GM19023 (cell line): ENCODE measurements at regions not wholly inside any gene's neighbourhood (a gene's known extent, or its start where the extent isn't known, plus 50 kb on each side); places are given as distances from the start of the nearest gene placed in this dataset.

Source experiments
- ATAC-seq: cut with Tn5 transposase; IDR thresholded peaks from one replicate; pipeline ENCODE4 v1.9.1; 2021; ENCODE audit warnings: mild to moderate bottlenecking, moderate library complexity; ENCODE audit not compliant: unreplicated experiment

DNA sequence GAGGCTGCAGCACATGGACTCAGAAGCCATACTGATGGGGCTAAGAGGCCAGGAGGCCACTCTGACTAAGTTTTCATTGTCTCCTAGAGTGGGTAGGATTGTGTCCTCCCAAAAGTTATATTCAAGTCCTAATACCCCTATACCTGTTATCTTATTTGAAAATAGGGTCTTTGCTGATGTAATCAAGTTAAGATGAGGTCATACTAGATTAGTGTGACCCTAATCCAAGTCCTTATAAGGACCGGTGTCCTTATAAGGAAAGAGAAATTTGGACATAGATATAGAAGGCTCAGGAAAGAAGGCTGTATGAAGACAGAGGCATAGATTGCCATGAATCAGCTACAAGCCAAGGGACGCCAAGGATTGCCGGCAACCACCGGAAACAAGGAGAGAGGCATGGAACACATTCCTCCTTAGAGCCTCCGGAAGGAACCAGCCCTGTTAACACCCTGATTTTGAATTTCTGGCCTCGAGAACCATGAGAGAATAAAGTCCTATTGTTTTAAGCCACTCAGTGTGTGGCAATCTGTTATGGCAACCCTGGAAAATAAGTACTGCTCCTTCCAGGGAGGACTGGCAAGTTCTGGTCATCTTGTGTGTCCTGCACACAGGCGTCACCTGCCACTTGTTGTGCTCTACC is 157.0 kb downstream of the EMX2 start:
- no peak for ATAC-seq

DNA sequence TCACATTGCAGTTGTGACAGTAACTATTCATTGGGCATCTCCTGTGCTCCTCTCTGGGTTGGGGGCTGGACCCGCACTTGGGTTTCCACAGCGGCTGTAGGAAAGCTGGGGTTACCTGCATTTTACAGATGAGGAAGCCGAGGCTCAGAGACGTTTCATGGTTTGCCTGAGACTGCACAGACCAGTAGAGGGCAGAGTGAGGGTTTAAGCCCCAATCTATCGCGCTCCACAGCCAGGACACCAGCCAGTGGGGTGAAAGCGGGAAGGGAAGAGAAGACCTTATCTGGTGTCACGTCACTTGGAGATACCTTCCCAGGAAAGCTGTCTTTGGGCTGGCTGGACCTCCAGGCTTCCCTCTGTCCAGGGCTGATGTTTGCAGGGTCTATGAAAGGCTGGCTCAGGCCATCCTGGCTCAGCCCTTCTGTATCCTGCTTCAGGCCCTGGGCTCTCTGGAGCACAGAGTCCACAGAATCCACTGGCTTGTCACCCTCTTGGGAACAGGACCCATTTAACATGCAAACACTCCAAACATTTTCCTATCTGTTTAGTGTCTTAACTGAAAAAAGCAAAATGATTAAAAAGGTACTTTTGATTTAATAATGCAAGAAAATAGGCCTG is 167.7 kb downstream of the EMX2 start:
- no peak for ATAC-seq

DNA sequence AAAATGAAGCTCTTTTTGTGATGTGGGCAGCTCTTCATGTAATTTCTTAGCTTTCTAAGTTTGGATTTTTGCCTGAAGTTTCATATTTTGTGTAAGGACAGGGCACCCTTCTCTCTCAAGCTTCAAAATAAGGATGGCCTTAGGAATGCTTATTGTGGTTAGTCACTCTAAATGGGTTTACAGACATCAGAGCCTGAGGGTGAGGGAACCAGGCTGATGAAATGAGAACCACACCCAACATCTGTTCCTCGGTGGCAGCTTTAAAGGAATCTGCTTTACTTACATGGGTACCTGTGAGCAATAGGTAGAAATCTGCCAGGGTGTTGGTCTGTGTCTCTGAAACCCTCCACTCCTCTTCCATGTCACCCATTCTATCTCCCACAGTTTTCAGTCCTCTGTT is 174.3 kb downstream of the EMX2 start:
- ATAC-seq, result no peak

DNA sequence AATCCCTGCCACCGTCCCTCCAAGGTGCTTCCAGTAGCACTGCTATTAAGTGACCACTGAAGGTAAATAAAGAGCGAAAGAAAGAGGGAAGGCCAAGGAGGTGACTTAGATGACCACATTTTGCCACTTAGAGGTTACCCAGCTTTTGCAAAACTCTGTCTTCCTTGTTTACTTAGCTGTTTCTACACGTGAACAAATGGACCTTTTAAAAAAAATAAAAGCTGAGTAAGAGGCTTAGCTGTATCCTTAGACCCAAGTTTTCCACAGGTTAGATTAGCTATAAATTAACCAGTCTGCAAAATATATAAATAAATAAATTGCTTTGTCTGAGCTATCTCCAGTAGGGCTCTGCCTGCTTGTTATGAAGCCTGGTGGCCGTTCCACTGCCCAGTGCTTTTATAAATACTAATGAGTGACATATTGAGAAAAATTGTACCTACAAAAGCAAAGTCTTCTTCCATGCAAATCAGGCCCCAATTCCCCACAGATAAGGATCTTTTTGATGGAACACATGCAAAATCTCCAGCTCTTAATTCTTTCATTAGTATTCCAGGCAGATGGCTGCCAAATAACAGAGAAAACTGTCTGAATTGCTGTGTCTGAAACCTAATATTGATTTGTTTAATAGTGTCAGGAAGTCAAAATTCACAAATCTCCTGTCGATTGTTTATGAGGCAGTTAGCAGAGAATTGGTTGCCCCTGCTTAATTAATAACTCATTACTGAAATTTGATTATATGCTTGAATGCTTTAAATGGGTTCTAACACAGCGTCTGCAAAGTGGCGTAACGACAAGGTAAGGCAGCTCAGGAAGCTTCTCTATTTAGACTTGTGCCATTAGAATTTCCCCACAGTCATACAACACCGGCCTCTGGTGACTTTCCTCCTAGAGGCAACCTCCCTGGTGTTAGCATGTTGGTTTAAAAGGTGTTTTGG is 176.7 kb downstream of the EMX2 start:
- ATAC-seq, result no peak

DNA sequence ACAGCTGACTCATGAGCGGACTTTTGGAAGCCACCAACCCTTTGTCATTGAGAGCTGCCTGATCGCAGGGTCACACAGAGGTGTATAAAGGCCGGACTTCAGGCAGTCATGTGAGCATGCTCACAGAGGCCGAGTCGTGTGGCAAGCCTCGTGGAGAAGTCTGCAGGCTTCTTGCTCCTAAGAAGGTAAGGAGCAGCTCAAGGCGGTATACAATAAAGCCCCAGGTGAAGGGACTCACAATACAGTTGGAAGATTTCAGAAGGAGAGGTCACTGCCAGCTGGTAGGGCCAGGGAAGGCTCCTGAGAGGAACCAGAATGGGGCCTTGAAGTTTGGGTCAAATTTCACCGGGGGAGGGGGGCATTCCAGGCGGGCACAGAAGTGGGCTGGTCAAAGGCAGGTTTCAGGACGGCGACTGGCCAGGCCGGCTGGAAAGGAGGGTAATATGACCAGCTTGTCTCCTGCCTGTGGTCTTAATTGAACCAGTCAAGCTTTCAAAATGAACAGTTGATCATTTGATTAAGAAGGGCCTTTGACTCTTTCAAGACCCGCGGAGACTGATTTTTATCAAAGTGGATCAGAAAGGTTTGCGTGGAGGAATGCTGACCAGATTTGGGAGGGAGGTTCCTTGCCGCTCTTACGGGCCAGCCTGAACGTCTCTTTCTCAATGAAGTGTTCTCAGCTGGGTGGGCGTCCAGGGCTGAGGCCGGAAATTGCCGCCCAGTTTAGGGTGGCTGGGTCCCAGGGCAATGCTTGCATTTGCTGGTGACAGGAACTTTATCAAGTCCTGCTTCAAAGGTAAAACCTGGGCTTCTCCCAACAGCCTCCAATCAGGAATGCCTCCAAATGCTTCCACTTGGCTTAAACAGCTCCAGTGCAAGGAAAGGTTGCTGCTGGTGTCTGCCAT is 178.6 kb downstream of the EMX2 start:
- ATAC-seq, result no peak

DNA sequence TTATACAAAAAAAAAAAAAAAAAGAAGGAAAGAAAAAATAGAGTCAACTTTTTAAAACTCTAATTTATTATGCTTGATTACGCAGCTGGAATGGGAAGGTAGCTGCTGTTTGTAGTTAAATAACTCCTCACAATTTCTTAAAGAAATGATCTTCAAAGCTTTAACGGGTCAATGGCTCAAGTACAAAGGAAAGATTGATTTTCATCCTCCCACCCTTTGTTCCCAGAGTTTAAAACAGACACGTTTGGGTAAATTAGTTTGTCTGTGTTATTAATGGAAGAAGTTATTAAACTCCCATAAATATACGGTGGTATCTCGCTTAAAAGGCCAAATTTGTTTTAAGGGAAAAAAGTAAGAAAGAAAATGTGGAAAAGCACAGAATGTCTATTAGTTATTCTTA is 179.3 kb downstream of the EMX2 start:
- no peak for ATAC-seq

DNA sequence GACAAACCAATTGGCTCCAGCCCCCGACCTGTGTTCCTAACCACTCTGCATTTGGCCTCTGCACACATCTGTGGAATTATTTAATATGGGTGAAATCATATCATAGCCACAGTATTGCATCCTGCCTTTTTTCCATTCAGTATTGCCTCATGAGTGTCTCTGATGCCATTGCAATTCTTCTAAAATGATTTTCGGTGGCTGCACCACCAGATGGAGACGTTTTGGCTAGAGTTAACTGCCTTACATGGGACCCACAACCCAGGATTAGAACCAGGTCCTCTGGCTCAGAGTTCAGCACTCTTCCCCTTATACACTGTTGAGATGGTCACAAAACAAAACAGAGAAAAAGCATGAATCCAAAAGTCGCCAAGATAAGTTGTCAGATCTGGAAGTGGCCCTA is 180.8 kb downstream of the EMX2 start:
- no peak for ATAC-seq

DNA sequence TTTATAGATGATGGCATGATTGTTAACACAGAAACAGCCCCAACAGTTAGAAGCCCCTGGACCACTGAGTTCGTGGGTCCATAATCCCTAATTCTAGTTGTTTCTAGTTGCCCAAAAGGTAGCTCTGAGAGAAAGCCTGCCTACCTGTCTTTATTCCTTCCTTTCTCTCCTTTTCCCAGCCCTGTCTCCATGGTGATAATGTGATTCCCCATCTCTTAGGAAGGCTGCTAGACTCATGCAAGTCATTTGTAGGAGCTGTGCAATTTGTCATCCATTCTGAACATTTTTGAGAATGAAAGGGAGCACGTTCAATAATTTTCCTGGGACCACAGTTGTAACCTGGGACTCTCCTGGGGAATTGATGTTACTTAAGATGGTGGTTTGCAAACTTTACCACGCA is 183.4 kb downstream of the EMX2 start:
- no peak for ATAC-seq

DNA sequence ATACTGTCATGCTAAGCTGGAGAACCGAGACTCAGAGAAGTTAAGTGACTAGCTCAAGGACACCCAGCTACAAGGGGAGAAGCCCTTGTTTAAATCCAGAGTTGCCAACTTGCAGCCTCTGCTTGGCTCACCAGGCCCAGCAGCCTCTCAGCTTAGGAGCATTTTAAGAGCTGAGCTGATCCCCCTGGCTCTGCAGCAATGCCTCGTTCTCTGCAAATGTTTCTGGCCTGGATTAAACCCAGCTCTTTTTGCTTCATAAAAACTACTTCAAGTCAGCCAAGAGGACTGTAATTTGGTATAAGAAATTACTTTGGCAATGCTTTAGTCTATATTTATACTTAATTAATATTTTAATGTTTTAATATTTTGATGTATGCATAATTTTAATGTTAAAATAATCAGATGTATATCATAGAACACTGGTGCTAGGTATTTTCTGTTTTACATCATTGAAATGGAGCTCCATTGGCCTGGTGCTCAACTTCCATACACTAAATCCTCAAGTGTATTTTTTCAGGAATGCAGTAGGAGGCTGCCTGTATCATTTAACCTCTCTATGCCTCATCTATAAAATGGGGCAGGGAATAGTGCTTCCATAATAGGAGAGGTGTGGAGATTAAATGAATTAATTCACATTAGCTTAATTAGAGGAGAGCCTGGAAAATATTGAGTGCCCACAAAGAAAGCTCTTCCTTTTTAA is 184.2 kb downstream of the EMX2 start:
- no peak for ATAC-seq

DNA sequence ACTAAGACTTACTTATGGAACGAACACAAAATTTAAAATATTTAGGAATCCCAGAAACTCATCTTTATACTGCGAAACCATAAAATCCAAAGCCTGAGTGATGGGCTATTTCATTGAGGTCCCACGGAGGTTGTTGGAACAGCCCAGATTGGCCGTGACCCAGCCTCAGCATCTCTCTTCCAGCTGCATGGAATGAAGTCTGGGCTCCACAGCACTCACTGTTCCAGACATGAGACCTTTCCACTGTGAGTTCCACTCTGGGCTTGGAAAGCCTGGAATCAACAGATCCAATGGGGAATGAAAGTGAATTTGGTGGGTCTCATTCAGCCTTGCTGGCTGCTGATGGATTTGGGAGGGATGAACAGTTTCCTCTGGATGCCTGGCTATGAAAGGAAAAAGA is 184.9 kb downstream of the EMX2 start:
- no peak for ATAC-seq

DNA sequence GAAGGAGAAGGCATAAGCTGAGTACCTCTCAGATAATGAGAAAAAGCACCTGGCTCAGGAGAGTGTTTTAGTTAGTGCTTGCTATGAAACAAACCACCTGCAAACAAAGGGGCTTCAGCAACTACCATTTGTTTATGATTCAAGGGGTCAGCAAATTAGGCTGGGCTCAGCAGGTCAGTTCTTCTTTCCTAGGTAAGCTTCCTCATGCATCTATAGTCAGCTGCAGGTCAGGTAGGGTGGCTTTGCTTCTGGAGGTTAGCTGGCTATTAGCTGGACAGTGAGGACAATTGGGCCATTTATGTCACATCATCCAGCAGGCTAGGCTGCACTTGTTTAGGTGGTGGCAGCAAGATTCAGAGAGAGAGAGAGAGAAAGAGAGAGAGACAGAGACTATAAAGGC is 185.5 kb downstream of the EMX2 start:
- no peak for ATAC-seq

DNA sequence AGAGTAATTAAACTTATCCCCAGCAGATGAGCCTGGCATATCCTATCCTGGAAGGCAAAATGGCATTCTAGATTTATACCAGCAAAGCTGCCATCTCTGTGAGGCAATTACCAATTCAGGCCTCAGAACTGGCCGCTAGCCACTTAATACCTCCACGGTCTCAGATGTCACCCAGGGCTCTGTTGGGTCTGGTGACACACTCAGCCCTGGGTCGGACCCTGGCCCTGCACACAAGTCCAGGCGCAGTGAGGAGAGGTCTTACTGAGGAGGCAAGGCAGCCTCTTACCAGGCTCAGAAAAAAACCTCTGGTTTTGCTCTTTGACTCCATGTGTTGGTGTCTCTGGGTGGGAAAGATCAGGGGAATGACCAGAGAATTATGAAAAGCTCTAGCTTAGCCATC is 186.6 kb downstream of the EMX2 start:
- ATAC-seq, result no peak

DNA sequence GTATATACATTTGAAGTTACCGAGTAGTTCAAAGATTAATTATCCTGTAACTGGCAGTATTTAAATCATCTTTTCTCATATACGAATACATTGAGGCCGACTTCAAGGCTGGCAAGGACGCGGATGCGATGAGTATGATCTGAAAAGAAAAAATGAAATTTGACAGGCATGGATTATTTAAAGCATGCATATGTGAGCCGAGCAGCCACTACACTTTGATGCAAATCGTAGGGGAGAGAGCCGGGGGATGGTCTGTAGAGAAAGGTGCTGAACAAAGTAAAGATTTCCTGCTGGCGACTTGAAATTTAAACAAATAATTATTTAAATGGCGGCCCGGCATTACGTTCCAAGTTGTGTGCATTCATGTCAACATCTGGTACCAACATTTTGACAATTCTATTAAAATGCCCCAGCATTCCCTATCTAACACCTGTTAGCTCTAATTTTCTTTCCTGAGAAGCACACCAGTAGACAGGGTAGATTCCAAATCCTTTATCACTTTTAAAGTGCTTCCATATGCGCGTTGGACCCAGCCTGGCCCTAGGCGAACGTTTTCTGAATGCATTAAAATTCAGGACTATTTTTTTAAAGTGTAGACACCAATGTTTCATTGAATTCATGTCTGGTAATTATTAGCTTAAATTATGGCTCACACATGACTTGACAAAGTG is 188.7 kb downstream of the EMX2 start:
- ATAC-seq, result no peak

DNA sequence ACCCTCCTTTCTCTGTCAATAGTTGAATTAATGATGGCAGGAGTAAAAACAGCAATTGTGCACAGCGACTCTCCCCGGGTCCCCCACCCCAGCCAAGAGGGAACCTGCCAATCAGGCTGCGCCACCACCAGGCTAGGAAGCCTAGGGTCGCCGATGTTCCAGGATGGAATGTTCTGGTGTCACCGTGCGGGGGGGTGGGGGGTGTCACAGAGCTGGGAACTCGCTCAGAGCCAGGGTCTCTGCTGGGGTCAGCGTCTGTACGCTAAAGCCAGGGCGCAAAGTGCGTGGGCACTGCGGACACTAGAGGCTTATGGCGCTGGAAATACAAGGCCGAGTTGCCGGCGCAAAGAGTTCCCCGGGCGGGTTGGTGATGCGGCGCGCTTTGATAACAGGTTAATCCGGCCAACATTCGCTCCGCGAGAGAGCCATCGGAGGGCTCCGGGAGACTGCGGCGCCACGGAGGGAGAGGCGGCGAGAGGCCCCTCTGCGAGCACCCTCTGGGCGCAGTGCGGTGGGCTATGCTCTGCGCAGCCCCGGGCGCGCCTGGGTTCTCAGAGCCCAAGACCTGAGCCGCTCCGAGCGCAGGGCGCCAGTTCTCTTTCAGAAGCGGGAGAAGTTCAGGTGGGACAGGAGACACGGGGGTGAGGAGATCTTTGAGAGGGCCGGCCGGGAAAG is 192.3 kb downstream of the EMX2 start:
- no peak for ATAC-seq

DNA sequence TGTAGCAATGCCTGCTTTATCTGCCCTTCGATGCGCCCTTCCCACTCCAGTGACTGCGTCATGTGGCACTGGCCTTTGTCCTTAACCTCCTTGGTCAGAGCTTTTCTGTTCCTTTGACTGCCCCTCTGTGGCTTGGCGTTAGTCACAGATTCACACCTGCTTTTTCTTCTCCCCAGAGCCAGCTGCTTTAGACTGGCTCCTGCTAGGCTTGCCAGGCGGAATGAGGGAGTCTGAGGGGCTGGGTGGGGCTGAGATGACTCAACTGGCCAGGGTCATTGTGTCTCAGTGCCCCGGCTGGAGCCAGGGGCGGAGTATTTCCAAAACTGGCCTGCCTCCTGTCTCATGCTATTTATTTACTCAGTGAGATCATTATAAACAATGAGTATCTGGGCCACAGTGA is 194.1 kb downstream of the EMX2 start:
- no peak for ATAC-seq

DNA sequence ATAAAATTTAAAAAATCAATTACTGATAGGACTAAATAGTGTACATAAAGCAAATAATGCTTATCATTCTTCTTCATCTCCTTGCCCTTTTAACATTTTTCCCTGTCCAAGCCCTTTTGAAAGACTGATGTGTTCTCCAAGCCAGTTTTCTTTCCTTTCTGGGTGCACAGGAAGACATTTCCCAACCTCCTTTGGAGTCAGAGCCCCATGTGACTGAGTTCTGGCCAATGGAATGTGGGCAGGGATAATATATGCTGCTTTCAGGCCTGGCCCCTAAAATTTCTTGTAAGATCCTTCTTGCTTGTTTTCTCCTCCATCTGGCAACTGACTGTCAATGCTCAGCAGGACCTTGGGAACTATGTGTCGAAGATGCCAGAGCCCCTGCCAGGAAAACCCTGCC is 197.5 kb downstream of the EMX2 start:
- no peak for ATAC-seq

DNA sequence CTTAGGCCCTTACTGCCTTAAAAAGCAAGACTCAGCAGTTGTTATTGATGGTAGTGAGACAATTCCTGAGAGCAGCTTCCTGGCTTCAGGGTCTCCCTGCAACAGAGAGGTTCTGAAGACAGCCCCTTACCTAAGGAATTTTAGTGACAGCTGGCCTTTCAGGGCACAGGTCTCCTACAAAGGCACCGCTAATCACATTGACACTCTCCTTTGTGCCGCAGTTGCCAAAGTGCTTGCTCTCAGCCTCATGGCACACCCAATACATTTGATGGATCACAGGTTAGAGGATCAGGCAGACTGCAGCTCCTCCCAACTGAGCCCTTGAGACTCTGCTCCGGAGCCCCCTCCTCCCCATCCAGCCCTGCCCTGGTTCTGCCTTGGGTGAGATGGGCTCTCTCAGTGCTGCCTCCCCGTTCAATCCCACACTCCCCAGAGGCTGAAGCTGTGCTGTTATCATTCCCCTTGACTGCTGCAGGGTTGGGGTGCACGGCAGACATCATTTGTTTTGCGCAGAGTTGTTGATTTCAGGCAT is 198.2 kb downstream of the EMX2 start:
- no peak for ATAC-seq

DNA sequence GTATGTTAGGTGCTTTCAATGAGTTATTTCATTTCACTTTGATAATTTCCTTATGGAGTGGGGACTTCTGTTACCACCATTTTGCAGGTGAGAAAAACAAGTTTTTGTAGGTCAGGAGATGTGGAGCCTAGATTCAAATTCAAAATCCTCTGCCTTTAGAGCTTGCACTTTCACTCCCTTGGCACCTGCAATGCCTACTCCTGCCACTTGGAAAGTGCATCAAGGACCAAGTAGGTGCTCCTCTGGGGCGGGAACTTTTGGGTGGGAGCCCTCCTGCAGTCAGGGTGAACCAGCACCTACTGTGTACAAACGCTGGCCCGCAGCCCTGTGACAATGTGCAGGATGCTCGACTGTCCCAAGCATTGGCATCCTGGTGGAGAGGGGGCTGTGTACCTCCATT is 199.0 kb downstream of the EMX2 start:
- ATAC-seq, result no peak

DNA sequence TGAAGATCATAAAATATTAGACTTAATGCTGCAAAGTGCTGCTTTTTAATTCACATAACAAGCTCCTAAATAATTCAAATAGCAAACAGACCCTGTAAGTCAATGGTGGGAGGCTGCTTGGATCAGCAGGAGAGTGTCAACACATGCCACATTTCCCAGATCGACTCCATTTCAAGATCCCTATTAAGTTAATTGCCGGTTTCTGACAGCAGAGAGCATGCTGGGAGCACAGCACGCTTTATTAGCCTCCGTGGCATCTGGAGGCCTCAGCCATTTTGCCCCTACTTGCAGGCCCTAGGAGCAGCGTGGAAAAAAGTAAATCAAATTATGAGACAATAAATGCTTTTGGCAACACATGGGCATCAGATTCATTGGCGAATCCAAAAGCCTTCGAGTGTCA is 201.0 kb downstream of the EMX2 start:
- no peak for ATAC-seq
